GM12878 (cell line): ENCODE measurements at regions not wholly inside any gene's neighbourhood (a gene's known extent, or its start where the extent isn't known, plus 50 kb on each side); places are given as distances from the start of the nearest gene placed in this dataset.

Source experiments
- BACH1 ChIP-seq: fragments of 450-650 bp; IDR thresholded peaks from 2 replicates; pipeline ENCODE4 v1.6.1; 2017; ENCODE audit warnings: mild to moderate bottlenecking, borderline replicate concordance
- CTCF ChIP-seq, 3 experiments: IDR thresholded peaks in 2 of 3; conservative IDR thresholded peaks in 1 of 3; 2 replicates each; pipeline ENCODE4 v1.5.1; 2011; ENCODE audit warnings: low read depth in 3 of 3, low read length in 3 of 3, mild to moderate bottlenecking in 3 of 3, control low read depth in 2 of 3, moderate library complexity in 2 of 3, inconsistent platforms in 1 of 3, mixed read lengths in 1 of 3; ENCODE audit not compliant: control insufficient read depth in 2 of 3, insufficient read depth in 1 of 3; ENCODE audit errors: extremely low read depth in 1 of 3
- EZH2 ChIP-seq: IDR thresholded peaks from 2 replicates; pipeline ENCODE4 v1.6.1; 2012; ENCODE audit warnings: low read depth, mild to moderate bottlenecking, control low read depth, inconsistent platforms, low read length, borderline replicate concordance; ENCODE audit not compliant: control insufficient read depth
- HDAC2 ChIP-seq: fragments of 200-600 bp; sonication (generic); IDR thresholded peaks from 2 replicates; pipeline ENCODE4 v1.6.1; 2017
- NBN ChIP-seq: fragments of 450-650 bp; IDR thresholded peaks from 2 replicates; pipeline ENCODE4 v1.6.1; 2016
- PAX8 ChIP-seq: fragments of 450-650 bp; IDR thresholded peaks from 2 replicates; pipeline ENCODE4 v1.6.1; 2017; ENCODE audit warnings: mild to moderate bottlenecking, moderate library complexity
- POLR2A ChIP-seq: IDR thresholded peaks from 2 replicates; pipeline ENCODE4 v1.6.1; 2011; ENCODE audit warnings: low read depth, mild to moderate bottlenecking, low read length

GRCh38 chr5:111997308-111997707 lies 240.3 kb upstream of the NREP start:
- TF ChIP-seq HDAC2 (no peak), CTCF (IDR thresholded peaks at IDR 0.05 in 2 of 3, conservative IDR thresholded peaks at IDR 0.05 in 1 of 3; ENCODE audit: control insufficient read depth in 2 of 3, extremely low read depth in 1 of 3, insufficient read depth in 1 of 3, low read depth in 3 of 3, low read length in 3 of 3) (no peak), POLR2A (no peak), NBN (no peak), BACH1 (no peak), EZH2 (no peak), PAX8 (no peak)
